Astrocyte (in vitro differentiated cells and primary cell): ENCODE measurements at regions not wholly inside any gene's neighbourhood (a gene's known extent, or its start where the extent isn't known, plus 50 kb on each side); places are given as distances from the start of the nearest gene placed in this dataset.

Experiments
- DNase-seq: peaks from one replicate; pipeline ENCODE4 v3.0.0-alpha.2; 2010; ENCODE audit warnings: low read depth
- FAIRE-seq: peaks from 2 replicates; lab custom pipeline; 2011; peaks lifted over from hg19 to GRCh38; lab: Jason Lieb, UNC
- H2AFZ ChIP-seq: 2 replicates; pipeline ENCODE4 v1.6.0; 2012; ENCODE audit warnings: low read depth, low read length, inconsistent platforms
- H3K27ac ChIP-seq: 2 replicates; pipeline ENCODE4 v1.5.1; 2011; ENCODE audit warnings: low read depth, low read length, inconsistent platforms
- H3K27me3 ChIP-seq: 2 replicates; pipeline ENCODE4 v1.6.0; 2011; ENCODE audit warnings: low read length, inconsistent platforms; ENCODE audit not compliant: insufficient read depth
- H3K36me3 ChIP-seq: 2 replicates; pipeline ENCODE4 v1.5.1; 2011; ENCODE audit warnings: low read length, inconsistent platforms; ENCODE audit not compliant: insufficient read depth
- H3K4me1 ChIP-seq: 2 replicates; pipeline ENCODE4 v1.5.1; 2011; ENCODE audit warnings: low read length, inconsistent platforms; ENCODE audit not compliant: insufficient read depth
- H3K4me2 ChIP-seq: 2 replicates; pipeline ENCODE4 v1.6.0; 2012; ENCODE audit warnings: low read length, inconsistent platforms
- H3K4me3 ChIP-seq: 2 replicates; pipeline ENCODE4 v1.5.1; 2011; ENCODE audit warnings: low read depth, mild to moderate bottlenecking, low read length, inconsistent platforms; ENCODE audit not compliant: insufficient read depth
- H3K79me2 ChIP-seq: 2 replicates; pipeline ENCODE4 v1.6.0; 2012; ENCODE audit warnings: mild to moderate bottlenecking, low read length, inconsistent platforms; ENCODE audit not compliant: insufficient read depth
- H3K9ac ChIP-seq: 2 replicates; pipeline ENCODE4 v1.6.0; 2012; ENCODE audit warnings: mild to moderate bottlenecking, low read length, inconsistent platforms
- H3K9me3 ChIP-seq: 2 replicates; pipeline ENCODE4 v1.5.1; 2012; ENCODE audit warnings: low read depth, mild to moderate bottlenecking, low read length, inconsistent platforms; ENCODE audit not compliant: insufficient read depth
- H4K20me1 ChIP-seq: 2 replicates; pipeline ENCODE4 v1.6.0; 2012; ENCODE audit warnings: low read length, inconsistent platforms; ENCODE audit not compliant: insufficient read depth
- H3K27ac Mint-ChIP-seq: one replicate; pipeline ENCODE4 v1.8.0; 2021; ENCODE audit warnings: mild to moderate bottlenecking, mixed read lengths; ENCODE audit not compliant: unreplicated experiment
- H3K27me3 Mint-ChIP-seq: one replicate; pipeline ENCODE4 v1.8.0; 2021; ENCODE audit warnings: low read depth, mixed read lengths; ENCODE audit not compliant: unreplicated experiment
- H3K36me3 Mint-ChIP-seq: one replicate; pipeline ENCODE4 v1.8.0; 2021; ENCODE audit warnings: low read depth, mixed read lengths; ENCODE audit not compliant: unreplicated experiment
- H3K4me1 Mint-ChIP-seq: one replicate; pipeline ENCODE4 v1.8.0; 2021; ENCODE audit warnings: low read depth, mixed read lengths; ENCODE audit not compliant: unreplicated experiment
- H3K4me3 Mint-ChIP-seq: one replicate; pipeline ENCODE4 v1.8.0; 2021; ENCODE audit warnings: mild to moderate bottlenecking, moderate library complexity, mixed read lengths; ENCODE audit not compliant: unreplicated experiment
- H3K9me3 Mint-ChIP-seq: one replicate; pipeline ENCODE4 v1.8.0; 2021; ENCODE audit warnings: mild to moderate bottlenecking, mixed read lengths; ENCODE audit not compliant: unreplicated experiment
- CTCF ChIP-seq: IDR thresholded peaks from 2 replicates; pipeline ENCODE4 v1.5.1; 2011; ENCODE audit warnings: low read depth, mild to moderate bottlenecking, inconsistent platforms, low read length, moderate library complexity; ENCODE audit not compliant: insufficient read depth
- EZH2 ChIP-seq: IDR thresholded peaks from 2 replicates; pipeline ENCODE4 v1.6.1; 2012; ENCODE audit warnings: mild to moderate bottlenecking, low read length, inconsistent platforms; ENCODE audit not compliant: insufficient read depth

GRCh38 chr15:61393524-61393923 lies 164.4 kb upstream of the RORA start:
- H3K27ac ChIP-seq, result no peak overlapping the region
- no peaks in the 10 kb centered on the region for H4K20me1 ChIP-seq
- H2AFZ ChIP-seq, result no peak overlapping the region
- no peak for FAIRE-seq
- H3K9me3 ChIP-seq, result no peaks in the 10 kb centered on the region
- Mint-ChIP-seq H3K4me1 (no peaks in the 10 kb centered on the region), H3K27me3 (no peaks in the 10 kb centered on the region), H3K27ac (no peak overlapping the region), H3K4me3 (no peak overlapping the region), H3K9me3 (no peaks in the 10 kb centered on the region), H3K36me3 (no peaks in the 10 kb centered on the region)
- no peak for DNase-seq
- no peaks in the 10 kb centered on the region for H3K27me3 ChIP-seq
- H3K4me3 ChIP-seq, result no peak overlapping the region
- H3K9ac ChIP-seq, result no peak overlapping the region
- H3K36me3 ChIP-seq, result no peaks in the 10 kb centered on the region
- no peaks in the 10 kb centered on the region for H3K4me1 ChIP-seq
- TF ChIP-seq EZH2 (no peak), CTCF (no peak)
- H3K4me2 ChIP-seq, result no peak overlapping the region
- no peaks in the 10 kb centered on the region for H3K79me2 ChIP-seq

- DNase-seq (no peak), FAIRE-seq (no peak)
- no peaks in the 10 kb centered on the region for H4K20me1 ChIP-seq
- H3K79me2 ChIP-seq, result no peaks in the 10 kb centered on the region
- H3K9ac ChIP-seq, result no peak overlapping the region
- Mint-ChIP-seq H3K27ac (no peak overlapping the region), H3K4me1 (no peaks in the 10 kb centered on the region), H3K4me3 (no peak overlapping the region), H3K27me3 (no peaks in the 10 kb centered on the region), H3K9me3 (peaks cover 4% of the 10 kb centered on the region), H3K36me3 (no peaks in the 10 kb centered on the region)
- H3K27me3 ChIP-seq, result no peaks in the 10 kb centered on the region
- H3K36me3 ChIP-seq, result no peaks in the 10 kb centered on the region
- H3K9me3 ChIP-seq, result no peaks in the 10 kb centered on the region
- no peak overlapping the region for H3K4me3 ChIP-seq
- TF ChIP-seq EZH2 (no peak), CTCF (no peak)
- no peak overlapping the region for H3K27ac ChIP-seq
- H2AFZ ChIP-seq, result no peak overlapping the region
- H3K4me2 ChIP-seq, result no peak overlapping the region
- no peaks in the 10 kb centered on the region for H3K4me1 ChIP-seq
Observed at GRCh38 chr15:61390138-61390537, 161.0 kb upstream of the RORA start.

GRCh38 chr15:61389334-61390028 lies 160.4 kb upstream of the RORA start:
- H3K4me1 Mint-ChIP-seq, result peaks cover 1% of the 10 kb centered on the region
- TF ChIP-seq CTCF, result no peak
- no peak for TF ChIP-seq EZH2
- no peaks in the 10 kb centered on the region for H3K9me3 ChIP-seq
- H3K27me3 Mint-ChIP-seq, result no peaks in the 10 kb centered on the region
- H3K36me3 ChIP-seq, result no peaks in the 10 kb centered on the region
- no peak for DNase-seq
- no peaks in the 10 kb centered on the region for H3K27me3 ChIP-seq
- H3K4me3 ChIP-seq, result no peak overlapping the region
- peaks cover 4% of the 10 kb centered on the region for H3K9me3 Mint-ChIP-seq
- no peak overlapping the region for H2AFZ ChIP-seq
- no peak for FAIRE-seq
- no peaks in the 10 kb centered on the region for H4K20me1 ChIP-seq
- H3K36me3 Mint-ChIP-seq, result no peaks in the 10 kb centered on the region
- H3K27ac Mint-ChIP-seq, result no peak overlapping the region
- H3K4me1 ChIP-seq, result no peaks in the 10 kb centered on the region
- H3K4me3 Mint-ChIP-seq, result no peak overlapping the region
- no peaks in the 10 kb centered on the region for H3K79me2 ChIP-seq
- H3K27ac ChIP-seq, result no peak overlapping the region
- no peak overlapping the region for H3K9ac ChIP-seq
- H3K4me2 ChIP-seq, result no peak overlapping the region
